HCT116 (cell line): ENCODE measurements at regions not wholly inside any gene's neighbourhood (a gene's known extent, or its start where the extent isn't known, plus 50 kb on each side); places are given as distances from the start of the nearest gene placed in this dataset.

Experiments used
- ATAC-seq: fragments of 200-7000 bp; cut with Tn5 transposase; 2 replicates; pipeline ENCODE4 v1.9.1; 2020; ENCODE audit warnings: mild to moderate bottlenecking, moderate library complexity
- BruUV-seq: library from RNA; stranded (reverse); fragments of 400-500 nt; replicated peaks from 2 replicates; lab custom pipeline; 2021; lab: Mats Ljungman, UMichigan
- CTCF ChIA-PET: fragments of 300-600 bp; sonication (Branson Sonifier 250); formaldehyde crosslinking; loops from one replicate; lab custom pipeline; 2021; ENCODE audit warnings: antibody characterized with exemption; lab: Charles Lee
- POLR2A ChIA-PET: fragments of 300-600, 350-600 bp; sonication (Branson Sonifier 250); formaldehyde crosslinking; loops from one replicate; lab custom pipeline; 2021; ENCODE audit warnings: antibody characterized with exemption; lab: Charles Lee
- RAD21 ChIA-PET, 2 experiments: fragments of 300-600 bp; sonication (Branson Sonifier 250); formaldehyde crosslinking; loops; one replicate each; lab custom pipeline; 2023; ENCODE audit warnings: low total read pairs in 2 of 2; ENCODE audit not compliant: uncharacterized antibody in 2 of 2, unreplicated experiment in 2 of 2, low non-redundant PET in 1 of 2; lab: Charles Lee
- DNase-seq: peaks from one replicate; pipeline ENCODE4 v3.0.0-alpha.2; 2010; ENCODE audit warnings: low read depth, low spot score
- H2AFZ ChIP-seq: fragments of 200-600 bp; shearing (Covaris generic), sonication (generic); 2 replicates; pipeline ENCODE4 v1.6.1; 2017; ENCODE audit warnings: low read depth, mixed run types, mixed read lengths, antibody characterized with exemption, low read length; ENCODE audit not compliant: poor library complexity, severe bottlenecking
- H3K27ac ChIP-seq: 2 replicates; pipeline ENCODE4 v1.5.1; 2012; ENCODE audit warnings: low read depth, low read length
- H3K27me3 ChIP-seq: fragments of 200-600 bp; sonication (generic); 2 replicates; pipeline ENCODE4 v1.6.1; 2016; ENCODE audit warnings: mixed run types, low read length, mixed read lengths; ENCODE audit not compliant: insufficient read depth
- H3K36me3 ChIP-seq, 2 experiments: fragments of 200-500 bp in 1 of 2; fragments of 200-600 bp in 1 of 2; sonication (Bioruptor generic) in 1 of 2; sonication (generic) in 1 of 2; 2 replicates each; pipeline versions ENCODE4 v1.5.1 to v1.6.1; 2014 to 2016; ENCODE audit warnings: low read length in 2 of 2, inconsistent platforms in 1 of 2, mixed read lengths in 1 of 2, mixed run types in 1 of 2; ENCODE audit not compliant: insufficient read depth in 2 of 2, control insufficient read depth in 1 of 2
- H3K4me1 ChIP-seq, 2 experiments: fragments of 200-600 bp in 1 of 2; sonication (generic) in 1 of 2; 2 replicates each; pipeline versions ENCODE4 v1.5.1 to v1.6.1; 2012 to 2017; ENCODE audit warnings: low read length in 2 of 2, inconsistent platforms in 1 of 2, mild to moderate bottlenecking in 1 of 2, mixed read lengths in 1 of 2, mixed run types in 1 of 2, moderate library complexity in 1 of 2; ENCODE audit not compliant: insufficient read depth in 2 of 2, control insufficient read depth in 1 of 2
- H3K4me2 ChIP-seq: fragments of 200-600 bp; sonication (generic); 2 replicates; pipeline ENCODE4 v1.6.1; 2017; ENCODE audit warnings: mixed run types, low read length, mixed read lengths
- H3K4me3 ChIP-seq, 2 experiments: fragments of 200-600 bp in 1 of 2; sonication (generic) in 1 of 2; replicated peaks in 1 of 2; 2 replicates each; pipeline ENCODE4 v1.5.1; 2011 to 2016; ENCODE audit warnings: low read length in 2 of 2, control low read depth in 1 of 2, low read depth in 1 of 2, mild to moderate bottlenecking in 1 of 2, mixed read lengths in 1 of 2, mixed run types in 1 of 2
- H3K79me2 ChIP-seq: fragments of 200-600 bp; sonication (generic); 2 replicates; pipeline ENCODE4 v1.6.1; 2017; ENCODE audit warnings: mild to moderate bottlenecking, mixed run types, low read length, moderate library complexity, mixed read lengths; ENCODE audit not compliant: insufficient read depth
- H3K9ac ChIP-seq: fragments of 200-600 bp; sonication (generic); 2 replicates; pipeline ENCODE4 v1.6.1; 2016; ENCODE audit warnings: low read length, mixed read lengths
- H3K9me2 ChIP-seq: fragments of 200-600 bp; sonication (generic), shearing (Covaris generic); 2 replicates; pipeline ENCODE4 v1.6.1; 2017; ENCODE audit warnings: mixed run types, mild to moderate bottlenecking, moderate library complexity; ENCODE audit not compliant: insufficient read depth
- H3K9me3 ChIP-seq, 2 experiments: fragments of 200-500 bp in 1 of 2; fragments of 200-600 bp in 1 of 2; sonication (Bioruptor generic) in 1 of 2; sonication (generic) in 1 of 2; 2 replicates each; pipeline ENCODE4 v1.6.1; 2014 to 2017; ENCODE audit warnings: low read length in 2 of 2, mixed read lengths in 2 of 2, inconsistent platforms in 1 of 2, low read depth in 1 of 2, mild to moderate bottlenecking in 1 of 2, mixed run types in 1 of 2, moderate library complexity in 1 of 2; ENCODE audit not compliant: control insufficient read depth in 1 of 2, insufficient read depth in 1 of 2
- H4K20me1 ChIP-seq: fragments of 200-600 bp; sonication (generic), shearing (Covaris generic); 2 replicates; pipeline ENCODE4 v1.6.1; 2017; ENCODE audit warnings: mixed run types, mild to moderate bottlenecking, moderate library complexity; ENCODE audit not compliant: insufficient read depth
- CBX3 ChIP-seq: IDR thresholded peaks from 2 replicates; pipeline ENCODE4 v1.6.1; 2012; ENCODE audit warnings: low read depth
- CEBPB ChIP-seq: IDR thresholded peaks from 2 replicates; pipeline ENCODE4 v1.6.1; 2012; ENCODE audit warnings: low read depth
- EZH2 ChIP-seq: fragments of 200-600 bp; sonication (generic); IDR thresholded peaks from 2 replicates; pipeline ENCODE4 v1.6.1; 2017; ENCODE audit warnings: antibody characterized with exemption, mixed run types
- EZH2phosphoT487 ChIP-seq: fragments of 200-600 bp; IDR thresholded peaks from 2 replicates; pipeline ENCODE4 v1.6.1; 2018; ENCODE audit warnings: antibody characterized with exemption, borderline replicate concordance
- FOSL1 ChIP-seq: IDR thresholded peaks from 2 replicates; pipeline ENCODE4 v1.6.1; 2012; ENCODE audit warnings: low read depth
- JUND ChIP-seq: IDR thresholded peaks from 2 replicates; pipeline ENCODE4 v1.6.1; 2012
- POLR2A ChIP-seq: IDR thresholded peaks from 2 replicates; pipeline ENCODE4 v1.7.0; 2011; ENCODE audit warnings: borderline replicate concordance; ENCODE audit not compliant: insufficient read depth, insufficient read length; ENCODE audit errors: extremely low read depth
- POLR2AphosphoS5 ChIP-seq: IDR thresholded peaks from 2 replicates; pipeline ENCODE4 v1.6.1; 2011; ENCODE audit warnings: mild to moderate bottlenecking, low read depth, low read length, moderate library complexity
- RAD21 ChIP-seq: IDR thresholded peaks from 2 replicates; pipeline ENCODE4 v1.6.1; 2012; ENCODE audit warnings: low read depth, mild to moderate bottlenecking
- SIN3A ChIP-seq: IDR thresholded peaks from 2 replicates; pipeline ENCODE4 v1.6.1; 2012; ENCODE audit warnings: low read depth
- SP1 ChIP-seq: IDR thresholded peaks from 2 replicates; pipeline ENCODE4 v1.6.1; 2012; ENCODE audit warnings: low read depth
- SRF ChIP-seq: IDR thresholded peaks from 2 replicates; pipeline ENCODE4 v1.6.1; 2012; ENCODE audit warnings: low read depth
- TCF7L2 ChIP-seq: IDR thresholded peaks from 2 replicates; pipeline ENCODE4 v1.7.0; 2011; ENCODE audit warnings: borderline replicate concordance, inconsistent platforms; ENCODE audit not compliant: insufficient read depth, insufficient read length; ENCODE audit errors: extremely low read depth
- YY1 ChIP-seq: IDR thresholded peaks from 2 replicates; pipeline ENCODE4 v1.6.1; 2011; ENCODE audit warnings: low read length, low read depth, moderate library complexity, mild to moderate bottlenecking; ENCODE audit not compliant: insufficient replicate concordance; ENCODE audit errors: extremely low read depth
- ZFX ChIP-seq: fragments of 450-650 bp; IDR thresholded peaks from 2 replicates; pipeline ENCODE4 v1.6.1; 2017
- intact Hi-C: fragments of 100-400 bp; cut with micrococcal nuclease; formaldehyde crosslinking; loops from 2 replicates; pipeline ENCODE4 v1.10.0; 2022
- TF ChIP-seq, protein P1 (sequence below): IDR thresholded peaks from 2 replicates; pipeline ENCODE4 v1.6.1; 2012
- TF ChIP-seq, protein P2 (sequence below), 3 experiments: fragments of 200-600 bp in 1 of 3; sonication (generic) in 1 of 3; IDR thresholded peaks in 2 of 3; conservative IDR thresholded peaks in 1 of 3; 2 replicates each; pipeline ENCODE4 v1.5.1; 2012 to 2017; ENCODE audit warnings: low read depth in 2 of 3, low read length in 2 of 3, antibody characterized with exemption in 1 of 3, borderline replicate concordance in 1 of 3, control low read depth in 1 of 3, mild to moderate bottlenecking in 1 of 3, mixed read lengths in 1 of 3, mixed run types in 1 of 3, moderate library complexity in 1 of 3; ENCODE audit not compliant: insufficient read depth in 1 of 3
- TF ChIP-seq, protein P3 (sequence below): IDR thresholded peaks from 2 replicates; pipeline ENCODE4 v1.6.1; 2011; ENCODE audit warnings: mild to moderate bottlenecking, low read length, moderate library complexity; ENCODE audit not compliant: insufficient replicate concordance; ENCODE audit errors: extremely low read depth
- TF ChIP-seq, protein P4 (sequence below): IDR thresholded peaks from 2 replicates; pipeline ENCODE4 v1.6.1; 2012; ENCODE audit warnings: low read depth
- TF ChIP-seq, protein P5 (sequence below): IDR thresholded peaks from 2 replicates; pipeline ENCODE4 v1.6.1; 2012

DNA sequence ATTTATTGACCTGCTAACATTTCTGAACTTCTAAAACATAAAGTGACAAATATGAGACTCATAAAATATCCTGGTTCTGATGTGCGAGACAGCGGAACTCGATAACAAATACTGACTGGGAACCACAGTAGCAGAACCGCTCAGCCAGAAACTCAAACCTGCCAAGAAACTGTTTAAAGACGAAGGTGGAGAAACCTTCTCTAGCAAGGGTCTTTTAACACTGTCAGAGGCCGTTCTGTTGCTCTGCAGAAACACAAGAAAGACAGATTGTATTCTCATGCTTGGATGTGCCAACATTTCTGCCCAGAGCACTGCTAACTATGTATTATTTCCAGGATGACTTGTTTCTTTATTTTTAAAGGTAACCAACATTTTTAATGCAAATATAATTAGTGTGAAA is 514.8 kb upstream of the ADARB2 start:
- Histone ChIP-seq H3K4me2 (no peak overlapping the region), H4K20me1 (no peaks in the 10 kb centered on the region), H2AFZ (no peak overlapping the region), H3K9me3 (peaks cover 6 to 52% of the 10 kb centered on the region in 2 experiments; a peak in 2 of 4 replicates), H3K9me2 (no peaks in the 10 kb centered on the region), H3K9ac (no peak overlapping the region), H3K4me3 (no peak overlapping the region), H3K4me1 (no peaks in the 10 kb centered on the region), H3K79me2 (no peaks in the 10 kb centered on the region), H3K36me3 (no peaks in the 10 kb centered on the region), H3K27me3 (no peaks in the 10 kb centered on the region), H3K27ac (no peak overlapping the region)
- ChIA-PET POLR2A (no interaction called here), CTCF (no interaction called here), RAD21 (no interaction called here)
- intact Hi-C loops = no loop called here
- no peak for ATAC-seq
- DNase-seq = no peak
- no TSS peak for BruUV-seq
- TF ChIP-seq EZH2 = no peak
- TF ChIP-seq, protein P1, sequence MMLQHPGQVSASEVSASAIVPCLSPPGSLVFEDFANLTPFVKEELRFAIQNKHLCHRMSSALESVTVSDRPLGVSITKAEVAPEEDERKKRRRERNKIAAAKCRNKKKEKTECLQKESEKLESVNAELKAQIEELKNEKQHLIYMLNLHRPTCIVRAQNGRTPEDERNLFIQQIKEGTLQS = no peak
- TF ChIP-seq, protein P2, sequence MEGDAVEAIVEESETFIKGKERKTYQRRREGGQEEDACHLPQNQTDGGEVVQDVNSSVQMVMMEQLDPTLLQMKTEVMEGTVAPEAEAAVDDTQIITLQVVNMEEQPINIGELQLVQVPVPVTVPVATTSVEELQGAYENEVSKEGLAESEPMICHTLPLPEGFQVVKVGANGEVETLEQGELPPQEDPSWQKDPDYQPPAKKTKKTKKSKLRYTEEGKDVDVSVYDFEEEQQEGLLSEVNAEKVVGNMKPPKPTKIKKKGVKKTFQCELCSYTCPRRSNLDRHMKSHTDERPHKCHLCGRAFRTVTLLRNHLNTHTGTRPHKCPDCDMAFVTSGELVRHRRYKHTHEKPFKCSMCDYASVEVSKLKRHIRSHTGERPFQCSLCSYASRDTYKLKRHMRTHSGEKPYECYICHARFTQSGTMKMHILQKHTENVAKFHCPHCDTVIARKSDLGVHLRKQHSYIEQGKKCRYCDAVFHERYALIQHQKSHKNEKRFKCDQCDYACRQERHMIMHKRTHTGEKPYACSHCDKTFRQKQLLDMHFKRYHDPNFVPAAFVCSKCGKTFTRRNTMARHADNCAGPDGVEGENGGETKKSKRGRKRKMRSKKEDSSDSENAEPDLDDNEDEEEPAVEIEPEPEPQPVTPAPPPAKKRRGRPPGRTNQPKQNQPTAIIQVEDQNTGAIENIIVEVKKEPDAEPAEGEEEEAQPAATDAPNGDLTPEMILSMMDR (IDR thresholded peaks at IDR 0.05 in 2 of 3, conservative IDR thresholded peaks at IDR 0.05 in 1 of 3; ENCODE audit: borderline replicate concordance in 1 of 3, insufficient read depth in 1 of 3, low read depth in 2 of 3, low read length in 2 of 3) = no peak
- TF ChIP-seq TCF7L2 = no peak
- no peak for TF ChIP-seq RAD21
- TF ChIP-seq SRF = no peak
- TF ChIP-seq, protein P3, sequence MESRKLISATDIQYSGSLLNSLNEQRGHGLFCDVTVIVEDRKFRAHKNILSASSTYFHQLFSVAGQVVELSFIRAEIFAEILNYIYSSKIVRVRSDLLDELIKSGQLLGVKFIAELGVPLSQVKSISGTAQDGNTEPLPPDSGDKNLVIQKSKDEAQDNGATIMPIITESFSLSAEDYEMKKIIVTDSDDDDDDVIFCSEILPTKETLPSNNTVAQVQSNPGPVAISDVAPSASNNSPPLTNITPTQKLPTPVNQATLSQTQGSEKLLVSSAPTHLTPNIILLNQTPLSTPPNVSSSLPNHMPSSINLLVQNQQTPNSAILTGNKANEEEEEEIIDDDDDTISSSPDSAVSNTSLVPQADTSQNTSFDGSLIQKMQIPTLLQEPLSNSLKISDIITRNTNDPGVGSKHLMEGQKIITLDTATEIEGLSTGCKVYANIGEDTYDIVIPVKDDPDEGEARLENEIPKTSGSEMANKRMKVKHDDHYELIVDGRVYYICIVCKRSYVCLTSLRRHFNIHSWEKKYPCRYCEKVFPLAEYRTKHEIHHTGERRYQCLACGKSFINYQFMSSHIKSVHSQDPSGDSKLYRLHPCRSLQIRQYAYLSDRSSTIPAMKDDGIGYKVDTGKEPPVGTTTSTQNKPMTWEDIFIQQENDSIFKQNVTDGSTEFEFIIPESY = no peak
- no peak for TF ChIP-seq FOSL1
- TF ChIP-seq POLR2A = no peak
- no peak for TF ChIP-seq ZFX
- TF ChIP-seq CBX3 = no peak
- TF ChIP-seq, protein P4, sequence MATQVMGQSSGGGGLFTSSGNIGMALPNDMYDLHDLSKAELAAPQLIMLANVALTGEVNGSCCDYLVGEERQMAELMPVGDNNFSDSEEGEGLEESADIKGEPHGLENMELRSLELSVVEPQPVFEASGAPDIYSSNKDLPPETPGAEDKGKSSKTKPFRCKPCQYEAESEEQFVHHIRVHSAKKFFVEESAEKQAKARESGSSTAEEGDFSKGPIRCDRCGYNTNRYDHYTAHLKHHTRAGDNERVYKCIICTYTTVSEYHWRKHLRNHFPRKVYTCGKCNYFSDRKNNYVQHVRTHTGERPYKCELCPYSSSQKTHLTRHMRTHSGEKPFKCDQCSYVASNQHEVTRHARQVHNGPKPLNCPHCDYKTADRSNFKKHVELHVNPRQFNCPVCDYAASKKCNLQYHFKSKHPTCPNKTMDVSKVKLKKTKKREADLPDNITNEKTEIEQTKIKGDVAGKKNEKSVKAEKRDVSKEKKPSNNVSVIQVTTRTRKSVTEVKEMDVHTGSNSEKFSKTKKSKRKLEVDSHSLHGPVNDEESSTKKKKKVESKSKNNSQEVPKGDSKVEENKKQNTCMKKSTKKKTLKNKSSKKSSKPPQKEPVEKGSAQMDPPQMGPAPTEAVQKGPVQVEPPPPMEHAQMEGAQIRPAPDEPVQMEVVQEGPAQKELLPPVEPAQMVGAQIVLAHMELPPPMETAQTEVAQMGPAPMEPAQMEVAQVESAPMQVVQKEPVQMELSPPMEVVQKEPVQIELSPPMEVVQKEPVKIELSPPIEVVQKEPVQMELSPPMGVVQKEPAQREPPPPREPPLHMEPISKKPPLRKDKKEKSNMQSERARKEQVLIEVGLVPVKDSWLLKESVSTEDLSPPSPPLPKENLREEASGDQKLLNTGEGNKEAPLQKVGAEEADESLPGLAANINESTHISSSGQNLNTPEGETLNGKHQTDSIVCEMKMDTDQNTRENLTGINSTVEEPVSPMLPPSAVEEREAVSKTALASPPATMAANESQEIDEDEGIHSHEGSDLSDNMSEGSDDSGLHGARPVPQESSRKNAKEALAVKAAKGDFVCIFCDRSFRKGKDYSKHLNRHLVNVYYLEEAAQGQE = no peak
- no peak for TF ChIP-seq YY1
- TF ChIP-seq, protein P5, sequence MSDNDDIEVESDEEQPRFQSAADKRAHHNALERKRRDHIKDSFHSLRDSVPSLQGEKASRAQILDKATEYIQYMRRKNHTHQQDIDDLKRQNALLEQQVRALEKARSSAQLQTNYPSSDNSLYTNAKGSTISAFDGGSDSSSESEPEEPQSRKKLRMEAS = no peak
- no peak for TF ChIP-seq POLR2AphosphoS5
- TF ChIP-seq SP1 = no peak
- no peak for TF ChIP-seq CEBPB
- TF ChIP-seq SIN3A = no peak
- no peak for TF ChIP-seq EZH2phosphoT487
- TF ChIP-seq JUND = no peak
